Putamen (tissue), 1 donor: ENCODE measurements at regions not wholly inside any gene's neighbourhood (a gene's known extent, or its start where the extent isn't known, plus 50 kb on each side); places are given as distances from the start of the nearest gene placed in this dataset.
A peak's percentile ranks its signal among the peaks of the same experiment; 100 is the strongest.

ENCODE experiments used
- DNase-seq: peaks from one replicate; pipeline ENCODE4 v3.0.0-alpha.2; 2016; ENCODE audit warnings: low spot score

DNA sequence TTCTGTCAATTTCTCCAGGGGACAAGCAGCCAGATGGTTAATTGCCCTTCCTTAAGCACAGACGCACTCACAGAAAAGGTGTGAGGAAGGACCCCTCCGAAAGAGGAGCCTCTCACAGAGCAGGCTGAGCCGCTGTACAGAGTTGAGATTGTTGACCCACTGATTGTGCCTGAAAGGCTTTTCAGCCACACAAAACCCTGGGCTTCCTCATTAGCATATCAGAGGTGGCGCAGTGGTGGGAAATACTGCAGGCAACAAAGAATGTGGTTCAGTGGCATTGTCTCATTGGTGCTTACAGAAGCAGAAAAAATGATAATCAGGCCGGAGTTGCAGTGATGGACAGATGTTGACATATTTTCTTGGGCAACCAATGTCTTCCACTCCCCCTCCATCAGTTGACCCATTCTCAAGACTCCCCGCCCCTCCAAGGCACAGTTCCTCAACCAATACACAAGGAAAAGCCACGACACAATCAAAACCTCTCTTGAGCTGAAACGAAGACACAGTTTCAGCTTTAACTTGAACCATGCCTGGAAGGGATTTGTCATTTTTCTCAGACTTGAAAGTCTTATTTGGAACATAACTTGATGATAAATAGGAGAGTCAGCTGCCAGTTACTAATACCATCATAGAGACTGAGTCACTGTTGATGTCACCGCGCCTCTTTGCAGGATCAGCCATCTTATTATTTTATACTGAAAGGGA, 53.1 kb downstream of the ATXN3L start:
- DNase-seq = no peak

DNA sequence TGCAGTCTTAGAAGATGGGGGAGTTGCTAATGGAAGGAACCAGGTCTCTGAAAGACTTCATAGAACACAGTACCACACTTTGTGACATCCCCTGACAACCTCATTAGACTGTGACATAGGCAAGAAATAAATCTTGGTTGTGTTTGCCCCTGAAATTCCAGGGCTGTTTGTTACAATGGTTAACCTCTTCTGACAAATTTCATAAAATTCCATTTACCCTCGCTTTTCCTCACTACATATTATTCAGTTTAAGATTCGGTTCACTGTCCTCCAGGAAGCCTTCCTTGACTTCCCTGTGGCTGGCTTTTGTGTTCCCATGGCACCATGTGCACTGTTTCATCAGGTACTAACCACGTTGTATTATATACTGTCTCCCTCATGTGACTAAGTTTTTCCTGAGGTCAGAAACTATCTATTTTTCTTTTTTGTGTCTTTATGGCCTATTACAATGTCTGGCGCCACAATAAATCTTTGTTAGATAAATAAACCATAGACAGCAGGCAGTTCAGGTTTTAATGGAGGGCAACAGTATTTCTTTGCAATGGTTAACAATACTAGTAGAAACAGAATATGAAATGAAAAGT, 54.2 kb downstream of the ATXN3L start:
- DNase-seq = no peak

DNA sequence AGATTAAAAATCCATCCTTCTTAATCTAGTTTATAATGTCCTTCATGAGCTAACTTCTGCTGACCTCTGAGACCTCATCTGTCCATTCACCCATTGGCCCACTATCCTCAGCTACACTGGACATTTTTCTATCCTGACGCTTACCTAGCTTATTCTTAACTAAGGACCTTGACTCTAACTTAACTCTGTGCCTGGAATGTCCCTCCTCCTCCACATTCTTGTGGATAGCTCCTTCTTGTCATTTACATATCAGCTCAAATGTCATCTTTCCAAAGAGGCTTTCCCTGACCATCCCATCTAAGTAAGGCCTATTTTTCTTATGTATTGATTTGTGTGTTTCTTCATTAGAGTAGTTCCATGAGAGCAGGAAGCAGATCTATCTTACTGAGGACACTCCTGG, 54.7 kb downstream of the ATXN3L start:
- DNase-seq = no peak

DNA sequence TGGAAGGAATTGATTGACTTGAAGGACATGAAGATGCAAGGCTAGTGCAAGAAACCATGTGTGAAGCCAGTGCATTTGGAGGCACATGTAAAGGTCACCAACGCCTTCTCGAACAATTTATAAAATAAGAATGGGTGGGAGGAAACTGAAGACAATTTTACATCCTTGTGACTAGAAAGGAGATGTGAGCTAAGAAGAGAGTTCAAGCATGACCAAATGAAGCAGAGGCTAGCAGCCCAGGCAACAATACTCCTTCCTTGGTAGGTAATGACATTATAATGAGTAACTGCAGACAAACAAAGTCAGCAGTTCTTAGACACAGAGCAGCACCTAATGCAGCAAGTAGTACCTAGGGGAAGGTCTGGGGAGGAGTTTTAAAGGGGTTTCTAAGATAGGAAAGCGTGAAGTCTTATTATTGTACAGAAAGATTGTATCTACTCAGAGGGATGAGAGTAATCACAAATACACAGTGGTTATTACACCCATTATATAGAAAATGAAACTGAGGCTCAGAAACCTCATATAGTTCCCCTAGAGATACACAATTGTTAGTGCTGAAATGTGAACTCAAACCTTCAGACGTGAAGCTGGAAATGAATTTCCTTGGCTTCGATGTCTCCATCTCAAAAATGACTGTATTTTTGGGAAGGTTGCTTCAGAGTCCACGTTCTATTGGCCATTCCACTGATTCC, 56.1 kb downstream of the ATXN3L start:
- DNase-seq = no peak

DNA sequence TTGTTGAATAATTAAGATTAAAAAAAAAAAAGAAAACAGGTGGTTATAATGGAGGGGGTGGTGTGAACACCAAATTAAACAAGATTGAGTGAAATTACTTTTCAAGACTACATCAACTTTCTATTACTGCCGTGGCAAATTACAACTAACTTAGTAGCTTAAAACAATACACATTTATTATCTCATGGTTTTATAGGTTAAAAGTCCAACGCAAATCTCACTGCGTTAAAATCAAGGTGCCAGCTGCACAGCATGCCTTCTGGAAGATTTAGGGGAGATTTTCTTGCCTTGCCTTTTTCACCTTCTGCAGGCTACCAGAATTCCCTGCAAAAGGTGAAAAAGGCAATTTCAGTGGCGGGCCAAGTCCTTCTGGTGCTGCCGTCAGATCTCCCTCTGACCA, 58.5 kb downstream of the ATXN3L start:
- DNase-seq = no peak

DNA sequence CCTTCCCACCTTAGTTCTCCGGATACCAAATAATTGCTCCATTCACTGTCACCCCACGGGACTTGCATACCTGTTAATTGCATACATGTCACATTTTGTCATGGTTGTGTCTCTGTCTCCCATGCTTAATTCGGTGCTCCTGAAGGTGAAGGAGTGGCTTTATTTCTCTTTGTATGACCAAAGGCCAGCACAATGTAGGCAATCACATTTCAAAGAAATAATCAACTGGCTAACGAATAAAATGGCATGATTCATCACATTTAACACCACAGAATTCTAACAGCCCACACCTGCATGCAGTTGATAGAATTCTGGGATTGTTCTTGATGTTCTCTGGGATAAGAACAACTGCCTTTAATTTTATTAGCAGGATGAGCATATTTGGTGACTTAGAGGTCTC, 59.3 kb downstream of the ATXN3L start:
- DNase-seq = no peak

DNA sequence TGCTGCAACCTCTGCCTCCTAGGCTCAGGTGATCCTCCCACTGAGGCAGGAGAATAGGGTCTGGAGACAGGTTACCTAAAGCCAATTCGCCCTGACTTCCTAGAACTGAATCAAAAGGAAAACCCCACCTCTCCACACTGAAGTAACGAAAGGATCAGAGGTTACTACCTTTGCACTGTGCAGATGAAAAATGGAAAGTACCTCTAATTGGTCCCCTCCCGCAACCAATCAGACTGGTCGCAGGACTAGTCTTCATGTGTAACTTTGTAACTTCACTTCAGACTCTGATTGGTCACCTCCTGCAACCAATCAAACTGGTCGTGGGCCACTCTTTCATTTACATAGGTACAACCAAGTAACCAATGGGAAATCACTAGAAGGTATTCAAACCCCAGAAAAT, 61.1 kb downstream of the ATXN3L start:
- no peak for DNase-seq

DNA sequence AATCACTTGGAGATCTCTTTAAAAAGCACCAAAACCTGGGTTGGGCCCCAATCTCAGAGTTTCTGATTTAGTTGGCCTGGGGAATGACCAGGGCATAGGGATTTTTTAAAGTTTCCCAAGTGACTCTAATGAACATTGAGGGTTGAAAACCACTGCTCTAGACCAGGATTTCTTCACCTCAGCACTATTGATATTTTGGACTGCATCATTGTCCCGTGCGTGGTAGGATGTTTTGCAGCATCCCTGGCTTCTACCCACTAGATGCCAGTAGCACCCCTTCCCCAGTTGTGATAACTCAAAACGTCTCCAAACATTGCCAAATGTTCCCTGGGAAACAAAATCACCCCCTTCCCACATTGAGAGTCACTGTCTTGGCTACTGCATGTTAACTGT, 61.8 kb downstream of the ATXN3L start:
- no peak for DNase-seq

DNA sequence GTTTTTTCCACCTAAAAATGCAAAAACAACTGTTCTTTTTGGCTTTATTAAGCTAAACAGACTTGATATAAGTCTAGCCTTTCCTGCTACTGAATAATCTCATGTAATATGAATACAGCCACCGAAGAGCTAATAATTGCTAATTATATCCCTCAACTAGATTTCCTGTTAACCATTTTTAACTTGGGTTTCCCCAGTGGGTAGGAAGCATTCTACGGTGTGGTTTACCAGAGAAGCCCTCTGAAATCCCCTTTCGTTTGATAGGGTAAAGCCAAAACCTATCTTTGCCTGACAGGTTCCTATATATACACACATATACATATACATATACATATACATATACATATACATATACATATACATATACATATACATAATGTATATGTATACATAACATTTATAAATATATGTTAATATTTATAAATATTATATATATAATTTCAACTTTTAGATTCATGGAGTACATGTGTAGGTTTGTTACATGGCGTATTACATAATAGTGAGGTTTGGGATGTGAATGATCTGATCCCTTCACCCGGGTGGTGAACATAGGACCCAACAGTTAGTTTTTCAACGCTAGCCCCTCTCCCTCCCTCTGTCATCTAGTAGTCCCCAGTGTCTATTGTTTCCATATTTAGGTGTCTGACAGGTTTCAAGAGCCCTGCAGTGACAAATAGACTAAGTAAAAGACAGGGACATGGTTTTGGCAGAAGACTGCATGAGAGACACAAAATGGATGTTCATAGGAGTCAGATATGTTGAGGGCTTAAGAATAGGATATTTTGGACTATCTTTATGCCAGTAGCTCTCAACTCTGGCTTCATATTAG, 62.4 kb downstream of the ATXN3L start:
- DNase-seq = no peak

DNA sequence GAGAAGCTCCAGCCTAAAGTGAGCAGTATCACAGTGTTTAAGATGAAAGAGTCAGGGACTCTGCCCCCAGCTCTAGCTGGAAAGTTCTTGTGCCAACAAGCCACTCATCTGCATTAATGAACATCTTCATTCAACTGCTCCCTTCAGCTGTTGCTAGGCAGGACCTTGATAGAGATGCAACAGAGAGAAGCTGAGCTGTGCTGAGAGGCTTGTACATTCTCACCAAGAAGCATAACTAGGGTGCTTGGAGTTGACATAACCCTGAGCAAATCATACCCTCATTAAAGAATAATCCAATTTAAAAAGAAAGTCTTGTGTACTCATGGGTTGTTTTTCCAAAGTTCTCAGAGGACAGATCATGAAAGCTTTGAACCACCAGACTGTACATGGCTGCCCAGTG, 63.2 kb downstream of the ATXN3L start:
- no peak for DNase-seq

DNA sequence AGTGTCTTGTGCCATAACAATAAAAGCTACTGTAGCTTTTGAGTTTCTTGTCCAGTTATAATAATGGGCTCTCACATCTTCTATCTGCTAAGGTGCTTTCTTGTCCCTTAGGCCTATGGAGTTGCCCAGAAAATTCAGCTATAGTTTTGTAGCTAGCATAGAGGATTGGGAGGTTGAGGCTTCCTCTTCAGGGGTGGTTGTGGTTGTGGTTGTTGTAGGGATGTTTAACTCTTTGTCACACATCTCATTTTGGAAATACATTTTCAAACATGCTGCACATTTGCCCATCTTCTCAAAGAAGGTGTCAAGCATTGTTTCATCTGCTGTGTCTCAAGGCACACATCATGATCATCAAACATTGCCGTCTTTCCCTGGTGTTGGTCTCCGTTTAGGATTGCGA, 65.0 kb downstream of the ATXN3L start:
- DNase-seq = no peak

DNA sequence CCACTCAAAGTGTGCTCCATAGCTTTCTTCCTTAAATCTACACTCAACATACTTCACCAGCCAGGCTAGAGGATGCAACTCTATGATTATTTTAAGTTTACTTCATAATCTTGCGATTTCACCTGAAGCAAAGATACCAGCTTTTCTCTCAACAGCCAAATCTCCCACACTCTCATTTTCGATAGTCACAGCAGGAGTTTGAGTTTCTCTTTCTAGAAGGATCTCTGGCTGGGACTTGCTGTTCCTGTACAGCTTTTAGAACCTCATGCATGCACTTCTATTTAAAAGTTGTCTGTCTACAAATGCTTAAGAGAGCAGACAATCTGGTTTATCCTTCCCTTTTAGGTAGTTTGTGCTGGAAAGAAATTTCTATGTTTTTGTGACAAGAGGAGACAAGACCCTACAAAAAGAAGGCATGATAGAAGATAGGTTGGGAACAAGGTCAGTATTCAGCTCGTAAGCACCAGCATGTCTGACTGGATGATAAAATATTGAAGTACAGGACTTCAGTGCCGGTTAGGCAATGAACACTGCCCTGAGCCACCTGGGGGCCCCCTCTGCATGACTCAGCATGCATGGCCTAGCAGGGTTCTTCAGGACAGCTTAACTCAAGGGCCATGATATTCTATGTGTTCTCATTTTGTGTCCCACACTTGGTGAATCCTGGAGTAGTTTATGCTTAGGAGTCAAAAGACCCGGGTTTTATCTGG, 65.6 kb downstream of the ATXN3L start:
- no peak for DNase-seq

DNA sequence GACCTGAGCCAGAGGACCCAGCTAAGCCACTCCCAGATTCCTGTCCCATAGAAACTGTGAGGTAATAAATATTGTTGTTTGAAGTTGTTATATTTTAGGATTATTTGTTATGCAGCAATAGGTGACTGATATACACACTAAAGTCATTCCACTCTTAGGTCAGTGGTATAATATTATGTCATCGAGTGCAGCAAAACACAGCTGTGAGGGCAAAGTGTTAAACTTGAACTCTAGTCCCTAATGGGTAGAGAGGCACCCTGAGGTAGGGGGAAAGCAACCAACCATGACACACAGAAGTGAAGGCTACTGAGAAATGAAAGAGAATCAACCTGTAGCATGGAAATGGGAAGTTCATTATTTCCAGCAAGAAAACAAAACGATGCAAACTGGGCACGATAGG, 66.6 kb downstream of the ATXN3L start:
- no peak for DNase-seq

DNA sequence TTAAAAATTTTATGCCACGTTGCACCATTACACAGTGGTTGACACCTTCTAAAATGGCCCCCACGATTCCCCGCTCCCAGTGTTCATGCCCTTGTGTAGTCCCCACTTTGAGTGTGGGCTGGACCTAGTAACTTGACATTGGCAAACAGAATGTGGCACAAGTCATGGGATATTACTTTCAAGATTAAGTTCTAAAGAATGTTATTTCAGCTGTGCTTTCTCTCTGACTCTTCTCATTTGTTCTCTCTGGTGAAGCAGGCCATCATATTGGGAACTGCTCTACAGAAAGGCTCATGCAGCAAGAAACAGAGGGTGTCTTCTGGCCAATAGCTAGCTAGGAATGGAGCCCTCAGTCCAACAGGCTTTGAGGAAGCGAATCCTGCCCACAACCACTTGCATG, 67.1 kb downstream of the ATXN3L start:
- no peak for DNase-seq

DNA sequence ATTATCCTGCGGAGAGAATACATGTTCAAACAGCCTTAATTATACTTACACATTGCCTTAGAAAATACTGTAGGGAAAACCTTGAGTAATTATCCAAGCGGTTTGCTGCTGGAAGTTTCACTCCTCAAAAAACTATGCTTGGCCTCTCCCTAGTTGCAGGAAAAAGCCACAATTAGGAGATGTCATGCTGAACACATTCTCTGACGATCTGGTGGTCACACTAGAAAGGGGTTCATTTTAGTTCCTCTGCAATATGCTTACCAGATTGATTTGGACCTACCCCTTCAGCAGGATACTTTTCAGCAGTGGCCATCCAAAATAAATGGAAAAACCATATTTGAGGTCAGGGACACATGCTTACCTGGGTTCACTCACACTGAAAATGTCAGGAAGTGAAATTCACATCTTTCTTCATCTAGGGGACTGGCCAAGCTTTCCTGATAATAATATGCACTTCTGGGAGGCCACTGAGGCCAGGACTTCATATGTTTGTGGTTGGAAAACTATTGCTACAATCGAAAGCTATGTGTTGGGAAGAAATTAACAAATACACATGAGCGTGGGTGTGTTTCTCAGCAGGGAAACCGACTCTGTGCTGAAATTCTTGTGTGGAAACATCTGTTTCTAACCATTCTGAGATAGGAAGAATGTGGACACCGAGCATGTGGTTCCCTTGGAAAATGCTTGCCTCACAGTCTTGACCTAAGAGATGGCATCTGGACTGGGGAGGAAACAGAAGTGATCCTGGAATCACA, 68.8 kb downstream of the ATXN3L start:
- no peak for DNase-seq

DNA sequence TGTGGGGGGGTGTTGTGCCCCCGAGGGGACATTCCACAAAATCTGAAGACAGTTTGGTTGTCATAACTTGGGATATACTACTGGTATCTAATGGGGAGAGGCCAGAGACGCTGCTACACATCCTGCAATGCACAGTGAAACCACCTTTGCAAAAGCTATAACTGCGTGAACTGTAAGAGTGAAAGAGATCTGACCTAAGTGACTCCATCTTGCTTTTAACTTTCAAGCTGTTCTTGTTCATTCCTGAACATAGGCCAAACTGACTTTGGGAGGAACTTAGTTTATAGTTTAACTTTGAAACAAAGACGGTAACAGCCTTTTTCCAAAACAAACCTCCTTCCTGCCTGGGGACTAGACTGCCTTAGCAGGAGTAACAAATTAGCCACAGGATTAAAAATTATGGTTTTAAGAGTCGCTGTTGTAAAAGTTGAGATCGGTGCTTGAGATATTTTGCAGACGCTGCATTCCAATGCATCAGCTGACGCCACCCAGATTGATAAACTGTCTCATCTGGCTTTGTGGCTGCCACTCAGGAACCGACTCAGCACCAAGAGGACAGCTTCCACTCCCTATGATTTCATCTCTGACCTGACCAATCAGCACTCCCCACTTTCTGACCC, 70.9 kb downstream of the ATXN3L start:
- DNase-seq = no peak

DNA sequence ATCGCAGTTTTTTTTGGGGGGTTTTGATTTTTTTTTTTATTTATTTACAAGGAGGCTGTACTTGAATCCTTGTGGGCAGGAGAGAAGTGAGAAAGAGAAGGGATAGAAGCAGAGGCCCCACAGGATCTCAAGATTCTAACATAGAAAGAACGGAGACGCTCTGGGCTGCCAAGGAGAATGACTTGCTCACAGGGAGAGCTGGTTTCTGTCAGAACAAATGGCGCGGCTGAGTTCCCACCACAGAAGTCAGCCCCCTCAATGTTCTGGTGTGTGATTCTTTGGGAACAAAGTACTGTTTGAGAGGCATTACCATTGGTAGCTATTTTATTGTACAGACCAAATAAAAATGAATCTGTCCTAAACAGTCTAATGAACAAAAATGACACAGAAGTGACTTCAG, 80.6 kb downstream of the ATXN3L start:
- DNase-seq = no peak

DNA sequence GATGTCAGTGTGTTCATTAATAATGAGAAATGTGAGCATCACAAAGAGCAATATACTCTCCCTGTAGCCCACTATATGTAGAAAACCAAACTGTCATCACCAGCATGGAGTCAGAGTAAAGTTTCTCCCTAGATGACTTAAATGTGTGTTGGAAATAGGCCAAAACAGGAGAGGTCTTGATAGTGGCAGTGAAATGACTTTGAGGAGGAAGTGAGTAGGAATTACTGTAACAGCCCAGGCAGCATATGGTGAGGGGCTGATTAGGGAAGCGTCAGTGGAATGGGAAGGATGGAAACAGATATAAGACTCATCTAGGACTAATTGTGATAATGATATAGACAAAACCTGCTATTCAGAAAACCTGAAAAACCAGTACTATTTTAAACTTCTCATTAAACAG, 83.9 kb downstream of the ATXN3L start:
- DNase-seq = no peak

DNA sequence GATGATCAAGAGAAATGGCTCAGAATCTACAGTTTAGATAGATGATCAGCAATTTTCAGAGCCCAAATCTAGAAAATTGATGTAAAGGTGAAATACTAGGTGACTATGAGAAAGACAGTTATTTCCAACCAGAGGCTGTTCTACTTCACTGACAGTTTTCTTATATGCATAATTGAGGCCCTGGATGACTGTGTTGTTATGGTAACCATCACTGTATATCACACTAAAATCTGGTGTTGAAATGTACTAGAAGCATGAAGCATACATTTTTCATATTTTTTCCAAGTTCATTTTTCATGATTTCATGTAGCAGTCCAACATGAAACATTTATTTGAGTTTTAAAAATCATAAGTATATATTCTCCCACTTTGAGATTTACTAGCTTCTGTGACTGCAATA, 87.4 kb downstream of the ATXN3L start:
- DNase-seq = peak; percentile 17

DNA sequence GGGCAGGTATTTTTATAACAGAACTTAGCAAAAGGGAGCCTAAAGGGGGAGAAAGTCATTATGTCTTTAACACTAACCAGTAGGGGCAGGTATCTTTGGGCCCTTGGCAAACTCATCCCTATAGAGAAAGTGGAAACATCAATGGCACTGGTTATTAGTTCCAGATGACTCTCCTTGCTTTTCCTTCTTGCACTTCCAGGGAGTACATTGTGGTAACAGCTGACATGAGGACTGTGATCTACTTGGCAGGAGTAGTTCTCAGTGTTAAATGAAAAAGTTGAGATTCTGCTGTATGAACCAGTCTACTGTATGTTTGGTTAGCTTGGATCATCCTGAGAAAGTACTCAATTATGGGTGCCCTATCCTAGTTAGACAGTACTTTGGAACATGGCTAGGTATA, 93.6 kb downstream of the ATXN3L start:
- no peak for DNase-seq
